SK-N-DZ (cell line): ENCODE measurements at regions not wholly inside any gene's neighbourhood (a gene's known extent, or its start where the extent isn't known, plus 50 kb on each side); places are given as distances from the start of the nearest gene placed in this dataset.
"Not testable (repeated sequence)": the region's sequence is repeated elsewhere in the genome, so short reads cannot be mapped to it uniquely, and the experiment has no call there.

Experiments used
- DNase-seq: peaks from one replicate; pipeline ENCODE4 v3.0.0-alpha.2; 2015; ENCODE audit warnings: low spot score

DNA sequence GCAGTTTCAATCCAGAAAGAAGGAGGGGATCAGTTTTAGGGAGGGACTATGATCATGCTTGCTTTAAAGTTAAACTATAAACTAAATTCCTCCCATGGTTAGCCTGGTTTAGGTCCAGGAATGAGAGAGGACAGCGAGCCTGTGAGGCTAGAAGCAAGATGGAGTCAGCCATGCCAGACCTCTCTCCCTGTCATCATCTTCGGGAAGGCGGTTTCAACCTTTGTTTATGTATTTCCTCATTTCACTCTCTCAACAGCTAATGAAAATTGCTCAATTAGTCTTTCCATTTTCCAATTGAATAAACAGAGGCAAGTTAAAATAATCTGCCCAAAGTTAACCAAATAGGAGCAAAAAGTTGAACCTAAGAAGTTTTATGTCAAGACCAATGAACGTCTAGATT is 201.5 kb downstream of the KCNJ2 start:
- no peak for DNase-seq

- DNase-seq: no peak
These were observed 204.0 kb downstream of the KCNJ2 start for GRCh38 chr17:70373369-70373768.

GRCh38 chr17:70374496-70374895 is 205.2 kb downstream of the KCNJ2 start:
- no peak for DNase-seq

DNA sequence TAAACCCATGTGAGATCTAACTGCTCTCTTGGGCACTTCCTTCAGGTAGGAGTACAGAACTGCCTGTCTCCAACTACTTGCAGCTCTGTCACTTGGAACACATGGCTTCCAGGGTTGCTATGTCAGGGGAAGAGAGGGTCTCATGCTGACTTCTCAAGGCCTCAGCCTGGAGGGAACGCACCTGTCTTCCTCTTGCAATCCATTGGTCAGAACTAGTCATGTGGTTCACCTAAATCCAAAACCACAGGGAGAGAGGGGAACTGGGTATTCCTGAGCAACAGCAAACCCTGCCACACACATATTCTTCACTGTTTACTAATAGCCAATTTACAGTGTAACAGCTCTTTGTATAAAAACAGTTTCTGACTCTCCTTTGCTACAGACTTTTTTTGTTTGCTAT is 206.1 kb downstream of the KCNJ2 start:
- no peak for DNase-seq

GRCh38 chr17:70375813-70376770 is 206.8 kb downstream of the KCNJ2 start:
- DNase-seq: no peak

GRCh38 chr17:70377654-70378053 is 208.3 kb downstream of the KCNJ2 start:
- DNase-seq: no peak

DNA sequence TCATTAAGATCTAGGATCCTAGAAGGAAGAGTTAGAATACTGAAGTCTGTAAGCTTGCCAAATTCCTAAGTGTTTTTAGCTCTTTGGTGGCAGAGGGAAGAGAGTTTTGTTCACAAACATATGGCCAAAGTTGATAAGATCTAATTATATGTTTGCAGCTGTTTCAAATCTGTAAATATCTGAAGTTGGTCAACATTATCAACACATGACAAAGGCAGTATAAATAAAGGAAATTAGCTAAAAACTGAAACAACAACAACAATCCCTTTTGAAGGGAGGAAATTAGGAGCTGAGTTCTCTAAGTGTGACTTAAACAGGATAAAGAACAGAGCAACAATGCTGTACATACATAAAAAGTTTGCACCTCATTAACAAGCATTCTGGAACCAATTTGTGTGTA is 208.7 kb downstream of the KCNJ2 start:
- DNase-seq: no peak

- DNase-seq: no peak
These were observed 210.6 kb downstream of the KCNJ2 start for GRCh38 chr17:70379945-70380344.

- DNase-seq: not testable (repeated sequence)
These were observed 212.6 kb downstream of the KCNJ2 start for GRCh38 chr17:70381916-70382315.

GRCh38 chr17:70388326-70388725 is 219.0 kb downstream of the KCNJ2 start:
- DNase-seq: no peak

DNA sequence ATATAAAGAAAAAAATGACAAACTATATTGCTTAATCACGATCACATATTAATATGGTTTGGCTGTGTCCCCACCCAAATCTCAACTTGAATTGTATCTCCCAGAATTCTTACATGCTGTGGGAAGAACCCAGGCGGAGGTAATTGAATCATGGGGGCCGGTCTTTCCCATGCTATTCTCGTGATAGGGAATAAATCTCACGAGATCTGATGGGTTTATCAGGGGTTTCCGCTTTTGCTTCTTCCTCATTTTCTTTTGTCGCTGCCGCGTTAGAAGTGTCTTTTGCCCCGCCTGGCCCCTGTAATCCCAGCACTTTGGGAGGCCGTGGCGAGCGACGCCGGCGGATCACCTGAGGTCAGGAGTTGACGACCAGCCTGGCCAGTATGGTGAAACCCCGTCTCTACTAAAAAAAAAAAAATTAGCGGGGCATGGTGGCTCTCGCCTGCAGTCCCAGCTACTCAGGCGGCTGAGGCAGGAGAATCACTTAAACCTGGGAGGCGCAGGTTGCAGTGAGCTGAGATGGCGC is 220.0 kb downstream of the KCNJ2 start:
- not testable (repeated sequence) for DNase-seq

DNA sequence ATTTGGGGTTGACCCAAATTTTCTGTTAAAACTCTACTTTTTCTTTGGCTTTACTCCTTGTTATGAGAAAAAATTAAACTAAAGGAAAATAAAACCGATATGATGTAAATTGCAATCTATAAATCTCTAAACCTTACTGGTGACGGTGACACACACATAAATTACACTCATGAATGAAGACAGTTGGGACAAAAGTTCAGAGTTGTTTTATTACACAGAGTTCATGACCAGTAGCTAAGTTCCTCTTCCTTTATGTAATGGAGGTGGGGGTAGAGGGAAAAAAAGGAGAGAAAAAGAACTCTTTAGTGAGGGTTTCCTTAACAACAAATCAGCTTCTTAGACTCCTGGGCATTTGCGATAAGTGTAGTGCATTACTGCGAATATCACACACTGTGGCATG is 220.7 kb downstream of the KCNJ2 start:
- no peak for DNase-seq

DNA sequence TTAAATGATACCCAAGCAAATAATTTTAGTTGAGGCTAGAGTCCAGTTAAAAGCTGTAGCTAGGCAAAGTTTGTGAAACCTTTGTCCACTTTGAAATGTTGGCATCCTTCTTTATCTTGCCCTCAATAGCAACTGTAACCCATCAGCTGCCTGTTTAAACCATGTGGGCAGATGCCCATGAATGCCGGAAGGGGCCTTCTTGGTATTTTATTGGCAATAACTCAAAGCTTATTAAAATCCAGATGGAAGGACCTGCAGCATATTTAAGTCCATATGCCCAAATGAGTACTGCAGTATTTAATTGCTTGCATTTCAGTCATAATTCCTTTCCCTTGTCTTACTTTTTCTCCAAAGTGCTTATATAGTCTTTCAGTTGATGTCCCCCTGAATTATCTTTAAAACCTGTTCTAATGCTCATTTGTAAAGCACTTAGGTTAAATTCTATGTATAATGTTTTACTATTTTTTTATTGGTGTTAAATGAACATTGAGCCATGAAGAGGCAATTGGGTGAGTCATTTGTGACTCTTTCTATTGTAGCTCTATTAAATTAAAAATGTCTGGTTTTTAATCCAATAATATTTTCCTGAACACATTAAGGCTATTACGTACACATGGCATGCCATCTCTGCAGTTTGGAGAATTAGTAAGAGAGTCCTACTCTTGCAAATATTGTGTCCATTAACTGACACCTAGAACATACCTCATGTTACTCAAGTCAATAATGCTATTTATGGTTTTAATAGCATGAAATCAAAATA is 225.3 kb downstream of the KCNJ2 start:
- DNase-seq: no peak

- DNase-seq: no peak
These were observed 236.3 kb downstream of the KCNJ2 start for GRCh38 chr17:70405492-70406220.

DNA sequence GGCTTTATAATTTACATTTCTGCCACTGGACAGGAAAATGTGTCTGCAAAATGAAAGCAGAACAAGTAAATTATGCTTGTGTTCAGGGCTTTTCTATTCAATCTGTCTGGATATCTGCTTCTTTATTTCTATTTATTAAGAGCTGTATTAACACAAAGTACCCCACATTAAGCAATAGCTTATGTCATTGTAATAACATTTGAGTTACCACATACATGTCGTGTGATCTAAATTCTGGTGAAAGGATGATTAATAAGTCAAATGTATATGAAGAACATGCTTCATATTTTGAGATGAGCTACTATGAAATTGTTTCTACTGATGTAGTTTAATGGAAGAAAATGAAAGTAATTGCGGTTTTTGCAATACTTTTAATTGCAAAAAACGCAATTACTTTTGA is 238.2 kb downstream of the KCNJ2 start:
- DNase-seq: no peak

DNA sequence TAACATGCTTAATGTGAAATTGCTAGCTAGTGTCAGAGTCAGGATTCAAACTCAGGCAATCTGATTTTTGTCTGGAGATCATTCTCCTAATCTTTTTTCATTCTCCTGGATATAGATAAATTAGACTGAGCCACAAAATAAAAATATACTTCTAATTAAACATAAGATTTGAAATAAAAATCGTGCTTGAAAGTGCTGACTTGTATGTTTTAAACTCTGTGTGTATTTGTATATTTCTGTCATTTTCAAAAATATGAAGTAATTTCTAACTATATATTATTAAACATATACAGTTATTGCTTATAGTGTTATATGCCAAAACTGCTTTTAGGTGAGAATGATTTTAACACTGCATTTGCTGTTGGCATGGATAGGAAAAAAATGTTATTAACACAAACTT is 239.4 kb downstream of the KCNJ2 start:
- DNase-seq: no peak

GRCh38 chr17:70414300-70414699 is 245.0 kb downstream of the KCNJ2 start:
- DNase-seq: no peak

GRCh38 chr17:70420861-70421445 is 251.6 kb downstream of the KCNJ2 start:
- DNase-seq: no peak

DNA sequence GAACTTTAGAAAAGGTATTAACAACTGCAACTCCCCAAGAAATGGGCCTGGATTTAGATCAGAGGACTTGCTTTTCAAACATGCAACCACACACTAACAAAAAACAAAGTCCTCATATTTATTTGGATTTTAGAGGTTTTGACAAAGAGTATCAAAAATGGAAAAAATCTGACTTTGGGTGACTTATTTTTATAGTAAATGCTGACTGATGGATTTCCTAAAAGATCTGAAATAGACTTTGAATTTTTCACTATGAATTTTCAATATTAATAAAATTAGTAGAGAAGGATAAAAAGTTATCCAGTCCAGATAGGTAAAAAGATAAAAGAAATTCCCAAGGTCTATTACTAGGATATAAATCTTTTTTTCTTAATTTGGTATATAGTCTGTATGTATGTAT is 253.5 kb downstream of the KCNJ2 start:
- no peak for DNase-seq

DNA sequence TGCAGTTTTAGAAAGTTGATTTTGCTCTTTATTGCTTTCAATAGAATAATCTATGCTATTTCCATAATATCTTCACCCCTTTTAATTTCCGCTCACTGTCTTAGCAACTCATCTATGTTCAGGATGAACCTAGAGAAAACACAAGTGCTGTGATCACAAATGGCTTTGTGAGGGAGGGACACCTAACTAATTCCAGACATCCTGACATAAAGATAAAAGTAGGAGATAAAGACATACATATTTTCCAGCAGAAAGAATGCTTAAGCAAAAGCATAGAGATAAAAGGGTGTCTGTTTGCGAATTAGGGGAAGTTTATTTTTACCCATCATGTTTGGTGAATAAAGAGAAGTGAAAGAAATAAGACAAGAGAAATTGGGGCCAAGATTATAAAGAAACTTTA is 254.2 kb downstream of the KCNJ2 start:
- no peak for DNase-seq

GRCh38 chr17:70426752-70427151 is 257.4 kb downstream of the KCNJ2 start:
- DNase-seq: no peak
